Activated naive CD8-positive, alpha-beta T cell treated with anti-CD3 and anti-CD28 coated beads, Interleukin-2, amount 10 ng/mL, durations not matched to agents 7 days and 5 days (primary cell): ENCODE measurements at regions not wholly inside any gene's neighbourhood (a gene's known extent, or its start where the extent isn't known, plus 50 kb on each side); places are given as distances from the start of the nearest gene placed in this dataset.

ENCODE experiments used
- ATAC-seq: fragments of 150-1000 bp; cut with Tn5 transposase; one replicate; pipeline ENCODE4 v1.10.0; 2021; ENCODE audit warnings: low read depth, moderate library complexity
- POLR2A ChIA-PET: fragments of 350-600 bp; sonication (Branson Sonifier 250); formaldehyde crosslinking; loops from one replicate; lab custom pipeline; 2021; ENCODE audit warnings: antibody characterized with exemption; lab: Charles Lee
- DNase-seq: peaks from one replicate; pipeline ENCODE4 v3.0.0; 2021
- H3K27ac Mint-ChIP-seq: one replicate; pipeline ENCODE4 v1.8.0; 2022; ENCODE audit warnings: mild to moderate bottlenecking, mixed read lengths
- H3K27me3 Mint-ChIP-seq: one replicate; pipeline ENCODE4 v1.8.0; 2022; ENCODE audit warnings: mild to moderate bottlenecking, moderate library complexity, mixed read lengths
- H3K36me3 Mint-ChIP-seq: one replicate; pipeline ENCODE4 v1.8.0; 2021; ENCODE audit warnings: mild to moderate bottlenecking, mixed read lengths
- H3K4me1 Mint-ChIP-seq: one replicate; pipeline ENCODE4 v1.8.0; 2021; ENCODE audit warnings: mixed read lengths
- H3K4me3 Mint-ChIP-seq: one replicate; pipeline ENCODE4 v1.8.0; 2022; ENCODE audit warnings: mild to moderate bottlenecking, moderate library complexity, mixed read lengths
- H3K9me3 Mint-ChIP-seq: one replicate; pipeline ENCODE4 v1.8.0; 2021; ENCODE audit warnings: mixed read lengths

DNA sequence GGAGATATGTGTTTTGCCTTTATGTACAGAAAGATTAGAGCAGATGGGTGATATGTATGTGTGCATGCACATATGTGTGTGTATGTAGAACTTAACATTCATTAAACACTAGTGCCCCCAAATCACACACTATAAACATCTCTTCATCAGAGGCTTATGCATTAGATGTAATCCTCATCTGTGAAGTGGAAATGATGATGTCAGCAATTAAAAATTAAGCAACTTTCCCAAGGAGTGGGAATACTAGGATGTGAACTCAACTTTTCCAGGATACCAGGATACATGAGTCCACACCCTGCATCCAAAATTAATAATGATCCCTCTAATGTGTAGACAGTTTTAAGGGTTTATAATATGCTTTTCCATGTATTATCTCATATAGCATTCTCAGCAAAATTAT, 127.7 kb upstream of the ADAMTS18 start:
- no peaks in the 10 kb centered on the region for H3K36me3 Mint-ChIP-seq
- H3K9me3 Mint-ChIP-seq = no peaks in the 10 kb centered on the region
- no peaks in the 10 kb centered on the region for H3K4me1 Mint-ChIP-seq
- no peak for DNase-seq
- POLR2A ChIA-PET = no interaction called here
- H3K27me3 Mint-ChIP-seq = peaks cover 5% of the 10 kb centered on the region
- H3K4me3 Mint-ChIP-seq = no peak overlapping the region
- no peak overlapping the region for H3K27ac Mint-ChIP-seq
- no peak for ATAC-seq

DNA sequence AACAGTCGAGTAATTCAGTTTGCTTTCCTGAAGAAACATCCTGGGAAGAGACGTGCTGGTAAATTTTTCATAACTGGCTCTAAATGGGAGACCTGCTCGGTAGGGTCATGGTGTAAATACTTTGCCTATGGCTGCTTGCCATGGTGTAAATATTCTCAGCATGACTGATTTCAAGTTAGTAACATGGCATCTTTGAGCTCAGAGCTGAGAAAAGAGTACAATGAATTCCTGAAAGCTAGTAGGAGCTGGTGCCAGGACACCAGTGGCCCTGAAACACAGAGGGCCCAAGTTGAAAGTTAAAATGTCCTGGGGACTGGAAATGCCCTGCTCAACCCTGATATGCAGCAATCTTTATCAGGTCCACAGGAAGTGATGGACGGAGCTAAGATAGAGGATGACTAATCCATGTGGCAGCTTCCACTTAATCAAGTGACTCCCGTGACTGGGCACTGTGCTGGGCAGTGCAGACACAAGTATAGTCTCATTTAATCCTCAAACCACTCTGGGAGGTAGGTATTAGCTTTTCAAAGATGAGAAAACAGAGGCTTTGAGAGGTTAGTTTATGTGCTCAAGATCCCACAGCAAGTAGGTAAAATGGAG, 130.1 kb upstream of the ADAMTS18 start:
- Mint-ChIP-seq H3K27me3 (peaks cover 5% of the 10 kb centered on the region), H3K27ac (no peak overlapping the region), H3K9me3 (no peaks in the 10 kb centered on the region), H3K4me3 (no peak overlapping the region), H3K4me1 (no peaks in the 10 kb centered on the region), H3K36me3 (no peaks in the 10 kb centered on the region)
- no peak for DNase-seq
- no peak for ATAC-seq
- POLR2A ChIA-PET = no interaction called here

DNA sequence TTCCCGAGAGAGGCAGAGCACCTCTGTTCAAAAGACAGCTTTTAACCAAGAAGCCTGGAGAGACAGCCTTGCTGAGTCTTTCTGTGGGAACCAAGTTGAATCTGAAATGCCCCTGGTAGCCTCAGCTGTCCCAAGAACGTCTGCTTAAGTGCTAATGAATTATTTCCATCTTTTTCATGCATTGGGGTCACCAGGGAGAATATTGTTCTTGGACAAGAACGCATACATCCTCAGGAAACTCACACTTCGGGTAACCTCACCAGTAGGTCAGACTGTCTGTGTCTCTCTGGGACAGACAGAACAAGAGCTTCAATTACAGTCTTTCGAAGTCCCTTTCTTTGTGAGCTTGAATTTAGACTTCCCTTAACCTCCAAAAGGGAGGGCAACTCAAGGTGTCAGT, 134.6 kb upstream of the ADAMTS18 start:
- POLR2A ChIA-PET = no interaction called here
- H3K9me3 Mint-ChIP-seq = no peaks in the 10 kb centered on the region
- H3K4me1 Mint-ChIP-seq = no peaks in the 10 kb centered on the region
- H3K4me3 Mint-ChIP-seq = no peak overlapping the region
- peaks cover 5% of the 10 kb centered on the region for H3K27me3 Mint-ChIP-seq
- DNase-seq (no peak), ATAC-seq (no peak)
- H3K36me3 Mint-ChIP-seq = no peaks in the 10 kb centered on the region
- no peak overlapping the region for H3K27ac Mint-ChIP-seq

DNA sequence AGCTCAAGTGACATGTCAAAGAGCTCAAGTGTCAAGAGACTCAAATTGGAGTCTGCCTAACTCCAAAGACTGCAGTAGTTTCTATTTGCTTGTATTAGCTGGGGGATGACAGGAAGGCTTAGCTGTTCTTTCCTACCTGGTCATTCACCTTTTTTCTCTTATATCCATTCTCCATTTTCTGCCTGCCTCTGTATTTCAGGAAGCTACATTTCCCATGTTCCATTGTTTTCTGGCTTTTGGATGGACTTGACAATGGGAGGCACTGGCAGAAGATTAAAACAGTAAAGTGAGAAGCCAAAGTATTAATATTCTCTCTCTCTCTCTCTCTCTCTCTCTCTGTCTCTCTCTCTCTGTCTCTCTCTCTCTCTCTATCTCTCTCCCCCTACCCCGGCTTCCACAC, 135.7 kb upstream of the ADAMTS18 start:
- Mint-ChIP-seq H3K36me3 (no peaks in the 10 kb centered on the region), H3K27me3 (peaks cover 2% of the 10 kb centered on the region), H3K4me1 (no peaks in the 10 kb centered on the region), H3K27ac (no peak overlapping the region), H3K9me3 (no peaks in the 10 kb centered on the region), H3K4me3 (no peak overlapping the region)
- ATAC-seq (no peak), DNase-seq (no peak)
- POLR2A ChIA-PET = no interaction called here

DNA sequence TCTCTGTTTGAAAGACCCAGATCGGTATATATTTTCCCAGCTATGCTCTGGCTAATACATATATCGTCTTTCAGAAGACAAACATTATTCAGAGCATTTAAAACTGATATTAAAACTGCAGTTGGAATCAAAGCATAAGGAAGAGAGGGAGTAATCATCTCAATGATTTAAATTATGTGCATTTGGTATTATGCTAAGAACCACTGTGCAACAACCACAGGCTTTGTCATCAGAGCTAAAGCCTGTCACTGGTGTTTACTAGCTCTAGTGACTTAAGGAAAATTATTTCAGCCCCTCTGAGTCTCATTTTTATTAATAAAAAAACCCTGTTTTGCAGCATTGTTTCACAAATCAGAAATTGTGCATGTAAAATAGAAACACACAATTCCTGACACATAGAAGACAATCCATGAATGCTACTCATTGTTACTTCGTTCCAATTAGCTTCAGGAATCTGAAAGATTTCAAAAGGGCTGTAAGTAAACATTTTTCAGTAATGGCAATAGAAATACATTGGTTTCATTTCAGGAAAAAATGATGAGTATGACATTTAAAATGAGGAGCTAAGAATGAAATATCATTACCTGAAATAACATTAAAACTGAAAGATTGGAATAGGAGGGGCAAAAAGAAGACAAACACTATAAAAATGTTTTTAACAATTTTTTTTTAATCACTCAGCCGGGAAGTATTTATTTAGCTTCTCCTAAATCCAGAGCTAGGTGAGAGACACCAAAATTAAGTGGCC, 136.5 kb upstream of the ADAMTS18 start:
- Mint-ChIP-seq H3K27ac (no peak overlapping the region), H3K36me3 (no peaks in the 10 kb centered on the region), H3K27me3 (no peaks in the 10 kb centered on the region), H3K4me1 (no peaks in the 10 kb centered on the region), H3K4me3 (no peak overlapping the region), H3K9me3 (no peaks in the 10 kb centered on the region)
- POLR2A ChIA-PET = no interaction called here
- no peak for DNase-seq
- ATAC-seq = no peak

DNA sequence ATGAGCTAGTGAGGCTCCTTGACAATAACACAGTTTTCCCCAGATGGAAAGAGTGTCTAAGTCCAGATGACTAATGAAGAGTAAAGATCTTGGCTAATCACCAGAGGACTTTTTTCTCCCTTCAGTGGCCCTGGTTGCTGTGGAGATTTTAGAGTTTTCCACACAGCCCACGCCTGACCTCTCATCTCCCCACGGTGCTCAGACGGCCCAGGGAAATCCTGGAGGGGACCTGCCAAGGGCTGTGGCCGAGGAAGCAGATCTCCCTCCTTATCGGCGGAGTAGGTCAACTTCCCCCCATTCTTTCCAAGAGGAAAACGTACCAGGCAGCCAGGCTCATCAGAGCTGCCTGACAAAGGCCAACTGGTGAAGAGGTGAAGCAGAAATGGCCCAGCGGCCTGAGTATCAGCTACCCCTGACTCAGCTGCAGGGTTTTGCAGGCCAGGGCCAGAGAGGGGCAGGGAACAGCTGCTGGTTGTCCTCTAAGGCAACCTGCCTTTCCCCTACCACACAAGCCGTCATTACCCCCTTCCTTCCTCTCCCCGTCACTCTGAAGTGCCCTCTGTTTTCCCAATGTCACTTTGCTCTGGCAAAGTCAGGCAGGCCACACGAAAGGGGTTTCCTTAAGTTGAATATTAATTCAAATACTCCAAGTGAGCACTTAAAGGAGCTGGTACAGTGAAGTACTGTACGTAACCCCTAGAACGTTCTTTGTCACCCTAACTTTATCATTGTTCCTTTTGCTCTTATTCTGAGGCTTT, 140.2 kb upstream of the ADAMTS18 start:
- POLR2A ChIA-PET = no interaction called here
- H3K27ac Mint-ChIP-seq = no peak overlapping the region
- no peak overlapping the region for H3K4me3 Mint-ChIP-seq
- DNase-seq (no peak), ATAC-seq (no peak)
- no peaks in the 10 kb centered on the region for H3K27me3 Mint-ChIP-seq
- H3K9me3 Mint-ChIP-seq = no peaks in the 10 kb centered on the region
- no peaks in the 10 kb centered on the region for H3K36me3 Mint-ChIP-seq
- no peaks in the 10 kb centered on the region for H3K4me1 Mint-ChIP-seq

DNA sequence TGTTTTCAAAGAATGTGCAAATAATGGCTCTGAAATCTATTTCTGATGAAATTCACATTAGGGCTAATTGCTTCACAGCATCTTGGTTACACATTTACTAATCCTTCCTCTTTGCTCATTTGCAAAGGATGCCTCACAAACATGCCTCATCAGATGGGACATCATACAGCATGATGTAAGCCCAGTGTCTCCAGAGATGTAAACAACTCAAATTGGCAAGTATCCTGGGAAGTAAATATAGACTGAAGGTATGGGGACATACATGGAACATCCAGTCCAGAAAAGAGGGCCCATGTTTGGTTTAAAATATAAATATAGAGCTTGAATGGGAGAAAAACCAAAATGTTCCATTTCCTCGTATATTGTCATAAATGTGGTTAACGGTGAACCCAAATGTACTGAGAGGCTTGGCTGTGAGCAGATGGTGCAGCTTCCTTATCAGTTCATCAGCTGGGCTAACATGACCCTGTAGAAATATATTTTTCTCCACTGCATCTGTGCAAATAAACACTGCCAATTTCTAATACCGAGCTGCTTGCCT, 142.9 kb upstream of the NUDT7 start:
- no peaks in the 10 kb centered on the region for H3K4me1 Mint-ChIP-seq
- DNase-seq = no peak
- H3K4me3 Mint-ChIP-seq = no peak overlapping the region
- H3K9me3 Mint-ChIP-seq = no peaks in the 10 kb centered on the region
- H3K27ac Mint-ChIP-seq = no peak overlapping the region
- no peak for ATAC-seq
- POLR2A ChIA-PET = no interaction called here
- H3K27me3 Mint-ChIP-seq = peaks cover 2% of the 10 kb centered on the region
- H3K36me3 Mint-ChIP-seq = no peaks in the 10 kb centered on the region

DNA sequence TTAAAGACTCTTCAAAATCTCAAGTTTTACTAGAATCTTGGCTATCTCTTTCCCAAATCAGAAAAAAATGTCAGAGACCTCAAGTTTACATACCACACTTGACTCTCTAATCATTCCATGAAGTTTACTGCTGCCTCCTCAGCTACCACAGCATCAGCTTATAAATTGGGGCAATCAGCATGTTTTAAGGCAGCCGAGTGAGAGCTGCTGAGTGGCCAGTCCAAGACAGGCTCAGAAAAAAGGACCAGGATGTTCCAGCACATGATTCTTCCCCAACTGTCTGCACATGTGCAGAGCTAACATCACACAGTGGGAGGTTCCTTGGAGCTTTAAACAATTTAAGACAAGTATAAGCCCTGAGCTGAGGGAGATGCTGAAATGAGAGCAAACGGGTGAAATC, 140.6 kb upstream of the NUDT7 start:
- POLR2A ChIA-PET = no interaction called here
- no peak overlapping the region for H3K27ac Mint-ChIP-seq
- ATAC-seq = no peak
- H3K4me3 Mint-ChIP-seq = no peak overlapping the region
- no peaks in the 10 kb centered on the region for H3K9me3 Mint-ChIP-seq
- no peak for DNase-seq
- H3K4me1 Mint-ChIP-seq = peaks cover 3% of the 10 kb centered on the region
- H3K36me3 Mint-ChIP-seq = no peaks in the 10 kb centered on the region
- H3K27me3 Mint-ChIP-seq = peaks cover 9% of the 10 kb centered on the region

DNA sequence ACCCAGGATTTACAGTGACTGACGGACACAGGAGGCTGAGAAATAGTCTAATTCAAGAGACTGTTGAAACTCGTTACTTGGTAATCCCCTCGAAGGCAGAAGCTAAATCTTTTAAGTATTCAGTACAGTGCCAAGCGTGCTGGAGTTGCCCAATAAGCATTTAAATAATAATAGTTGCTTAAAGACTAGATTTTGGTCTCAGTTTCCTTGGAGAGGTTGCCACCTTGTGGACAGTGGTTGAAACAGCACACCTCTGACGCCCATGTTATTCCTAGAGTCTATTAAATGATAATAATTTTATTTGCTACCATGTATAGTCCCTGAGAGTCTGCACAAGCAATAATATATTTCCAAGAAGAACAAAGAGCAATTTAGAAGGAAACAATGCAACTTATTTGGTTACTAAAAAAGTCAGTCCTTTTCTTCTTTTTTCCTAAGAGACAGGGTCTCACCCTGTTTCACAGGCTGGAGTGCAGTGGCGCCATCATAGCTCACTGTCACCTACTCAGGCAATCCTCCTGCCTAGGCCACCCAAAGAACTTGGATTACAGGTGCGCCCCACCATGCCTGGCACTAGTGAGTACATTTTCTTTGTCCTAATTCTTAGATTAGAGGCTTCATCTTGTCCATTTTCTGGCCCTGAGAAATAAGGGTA, 138.0 kb upstream of the NUDT7 start:
- no peaks in the 10 kb centered on the region for H3K9me3 Mint-ChIP-seq
- no peaks in the 10 kb centered on the region for H3K36me3 Mint-ChIP-seq
- H3K27ac Mint-ChIP-seq = no peak overlapping the region
- H3K4me3 Mint-ChIP-seq = no peak overlapping the region
- POLR2A ChIA-PET = no interaction called here
- ATAC-seq (no peak), DNase-seq (no peak)
- H3K4me1 Mint-ChIP-seq = peaks cover 3% of the 10 kb centered on the region
- H3K27me3 Mint-ChIP-seq = peaks cover 9% of the 10 kb centered on the region

DNA sequence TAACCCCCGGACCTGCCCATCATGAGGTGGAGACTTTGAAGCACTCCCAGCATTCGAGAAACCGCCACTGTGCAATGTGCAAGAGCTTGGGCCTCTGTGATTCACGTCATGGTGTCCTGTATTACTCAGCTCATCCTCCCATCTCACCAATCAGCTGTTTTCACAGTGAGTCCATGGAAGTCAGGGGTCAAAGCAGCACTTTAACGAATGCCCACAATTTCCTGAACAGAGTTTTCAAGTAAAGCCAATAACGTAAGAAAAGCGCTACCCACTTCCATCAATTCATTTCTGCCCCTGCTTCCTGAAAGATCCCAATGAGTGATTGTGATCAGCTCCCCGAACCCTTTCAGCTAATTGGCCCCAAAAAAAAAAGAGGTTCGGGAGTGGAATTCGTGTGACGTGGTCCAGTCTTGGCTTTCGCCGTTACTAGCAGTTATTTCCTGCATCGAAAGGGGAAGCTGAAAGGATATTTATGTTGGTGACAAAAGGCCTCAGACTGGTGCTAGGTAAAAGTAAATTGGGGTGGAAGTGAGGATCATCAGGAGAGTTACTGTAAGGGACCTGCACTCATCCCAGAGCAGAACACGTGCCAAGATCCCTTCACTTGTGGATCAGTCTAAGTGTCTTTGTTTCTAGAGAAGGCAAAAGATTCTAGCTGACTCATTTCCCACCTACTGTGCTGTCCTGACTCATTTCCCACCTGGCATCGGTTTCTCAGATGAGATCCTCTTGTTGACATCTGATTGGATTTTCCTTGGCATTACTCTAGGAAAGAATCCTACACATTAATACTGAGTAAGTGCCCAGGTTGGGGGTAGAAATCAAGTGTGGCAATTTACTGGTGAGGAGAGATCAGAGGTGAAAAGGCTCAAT, 136.7 kb upstream of the NUDT7 start:
- Mint-ChIP-seq H3K9me3 (no peaks in the 10 kb centered on the region), H3K4me1 (peaks cover 3% of the 10 kb centered on the region), H3K4me3 (no peak overlapping the region), H3K27me3 (peaks cover 9% of the 10 kb centered on the region), H3K27ac (no peak overlapping the region), H3K36me3 (no peaks in the 10 kb centered on the region)
- no peak for ATAC-seq
- POLR2A ChIA-PET = no interaction called here
- no peak for DNase-seq

DNA sequence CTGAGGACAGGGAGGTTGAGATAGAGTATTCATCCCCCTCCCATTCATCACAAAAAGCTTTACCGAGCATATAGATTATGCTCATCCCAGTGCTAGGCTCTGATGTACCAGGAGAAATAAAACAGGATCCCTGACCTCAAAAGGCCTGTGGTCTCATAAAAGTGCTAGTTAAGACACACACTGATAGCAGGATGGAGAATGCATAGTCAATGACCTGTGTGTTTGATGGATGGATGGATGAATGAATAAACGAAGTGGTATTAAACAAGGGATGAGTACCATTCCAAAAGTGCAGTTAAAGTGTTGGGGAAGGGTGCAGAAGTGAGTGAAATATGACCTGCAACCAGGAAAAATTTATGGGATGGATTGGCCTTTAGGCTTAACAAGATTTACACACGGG, 133.9 kb upstream of the NUDT7 start:
- H3K9me3 Mint-ChIP-seq = no peaks in the 10 kb centered on the region
- no peaks in the 10 kb centered on the region for H3K36me3 Mint-ChIP-seq
- DNase-seq (no peak), ATAC-seq (no peak)
- H3K4me1 Mint-ChIP-seq = peaks cover 3% of the 10 kb centered on the region
- POLR2A ChIA-PET = no interaction called here
- H3K27ac Mint-ChIP-seq = no peak overlapping the region
- H3K4me3 Mint-ChIP-seq = no peak overlapping the region
- H3K27me3 Mint-ChIP-seq = peaks cover 7% of the 10 kb centered on the region

DNA sequence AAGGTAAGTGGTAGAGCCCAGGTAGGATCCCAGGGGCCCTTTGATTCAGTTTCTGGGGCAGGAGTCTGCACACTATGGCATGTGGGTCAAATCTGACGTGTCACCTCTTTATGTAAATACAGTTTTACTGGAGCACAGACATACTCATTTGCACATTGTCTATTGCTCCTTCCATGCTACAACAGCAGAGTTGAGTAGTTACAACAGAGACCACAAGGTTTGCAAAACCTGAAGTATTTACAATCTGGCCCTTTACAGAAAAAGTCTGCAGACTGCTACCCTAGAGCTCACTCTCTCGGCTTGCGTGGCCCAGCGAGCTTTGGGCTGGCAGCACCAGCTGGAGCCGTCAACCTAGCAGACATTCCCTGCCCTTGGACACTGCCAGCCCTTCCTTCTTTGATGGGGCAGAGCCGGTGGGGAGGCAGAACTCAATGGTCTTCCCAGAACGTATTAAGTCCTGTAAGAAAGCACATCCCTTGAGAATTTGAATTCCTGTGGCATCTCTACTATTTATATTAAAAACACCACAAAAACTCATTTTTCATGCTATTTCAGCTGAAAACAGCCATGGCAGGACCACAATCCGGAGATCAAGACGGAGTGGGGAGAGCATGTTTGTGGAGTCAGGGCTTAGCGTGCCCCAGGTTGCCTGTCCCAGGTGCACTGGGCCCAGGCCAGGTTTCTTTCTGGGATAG, 133.1 kb upstream of the NUDT7 start:
- no peaks in the 10 kb centered on the region for H3K9me3 Mint-ChIP-seq
- H3K27ac Mint-ChIP-seq = no peak overlapping the region
- ATAC-seq = no peak

More for the DNA sequence above, 133.1 kb upstream of the NUDT7 start:
- POLR2A ChIA-PET = no interaction called here
- Mint-ChIP-seq H3K36me3 (no peaks in the 10 kb centered on the region), H3K27me3 (peaks cover 7% of the 10 kb centered on the region), H3K4me1 (peaks cover 3% of the 10 kb centered on the region), H3K4me3 (no peak overlapping the region)
- DNase-seq = no peak
